ENCODE measurements at regions not wholly inside any gene's neighbourhood (a gene's known extent, or its start where the extent isn't known, plus 50 kb on each side); places are given as distances from the start of the nearest gene placed in this dataset.

DNA sequence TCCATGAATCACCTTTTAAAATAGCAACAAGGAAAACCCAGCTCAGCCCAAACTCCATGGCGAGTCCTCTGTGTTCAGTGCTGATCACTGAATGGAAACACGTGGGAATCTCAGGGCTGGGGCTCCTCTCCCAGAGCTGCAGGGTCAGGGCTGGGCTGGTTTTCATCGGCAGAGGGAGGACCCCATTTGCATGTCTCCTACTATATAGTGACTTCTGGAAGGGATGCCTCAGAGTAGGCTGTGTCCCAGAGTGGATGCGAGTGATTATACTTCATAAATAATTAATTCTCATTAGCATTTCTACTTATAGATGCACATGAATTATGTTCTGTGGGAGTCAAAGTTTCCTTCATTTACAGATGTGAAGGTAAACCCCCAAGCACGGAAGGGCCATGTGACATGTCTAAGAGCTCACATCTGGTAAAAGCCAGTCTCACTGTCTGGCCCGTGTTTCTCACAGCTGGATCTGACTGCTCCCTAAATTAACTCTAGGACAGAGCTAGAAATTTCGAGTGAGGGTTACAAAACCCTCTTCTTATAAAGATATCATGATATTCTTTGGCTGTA is 685.0 kb downstream of the TMEM121 start:
- Histone ChIP-seq H4K20me1 (ENCODE audit: insufficient read depth) (no peaks in the 10 kb centered on the region), H3K4me2 (ENCODE audit: unreplicated experiment) (no peak overlapping the region), H3K9me2 (ENCODE audit: insufficient read depth) (no peaks in the 10 kb centered on the region), H2AFZ (no peak overlapping the region), H3K27me3 (replicated peaks; ENCODE audit: insufficient read depth) (no peaks in the 10 kb centered on the region), H3K9ac (no peak overlapping the region), H3K4me1 (ENCODE audit: insufficient read depth) (no peaks in the 10 kb centered on the region), H3K79me2 (ENCODE audit: insufficient read depth) (no peaks in the 10 kb centered on the region), H3K4me3 (no peak overlapping the region), H3K9me3 (ENCODE audit: low read depth) (no peaks in the 10 kb centered on the region), H3K27ac (no peak overlapping the region), H3F3A (ENCODE audit: insufficient read depth) (no peaks in the 10 kb centered on the region), H3K36me3 (ENCODE audit: low read depth) (no peaks in the 10 kb centered on the region)
- in situ Hi-C loops (cut with MboI): no loop called here
- TF ChIP-seq EZH2 (IDR thresholded peaks at IDR 0.05; ENCODE audit: insufficient read depth, poor library complexity, severe bottlenecking) (no peak), EZH2phosphoT487 (IDR thresholded peaks at IDR 0.05; ENCODE audit: insufficient read depth, low read depth) (no peak)
- 14 to 22% methylated on average over 7 of the region's 7 CpGs for WGBS, 2 experiments (ENCODE audit: low coverage in 1 of 2, low lambda C conversion rate in 2 of 2, missing lambda C conversion rate in 2 of 2)
- DNase-seq: no peak

DNA sequence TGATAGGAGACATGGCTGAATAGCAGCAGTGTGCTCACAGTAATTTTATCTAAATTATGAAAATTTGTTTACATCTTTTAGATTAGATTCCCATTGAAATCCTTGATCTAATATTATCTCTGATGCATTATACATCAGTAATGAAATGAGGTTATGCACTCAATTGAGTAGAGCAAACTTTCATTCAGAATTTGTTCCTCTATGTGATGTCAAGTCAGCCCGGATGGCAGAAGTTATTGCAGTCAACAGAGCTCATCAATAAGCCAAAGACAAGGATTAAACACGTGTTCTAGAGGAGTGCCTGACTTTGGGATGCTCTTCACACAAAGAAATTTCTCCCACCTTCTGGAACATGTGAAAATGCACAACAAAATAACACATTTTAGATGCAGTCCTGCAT is 688.8 kb downstream of the TMEM121 start:
- no peaks in the 10 kb centered on the region for H3K36me3 ChIP-seq (ENCODE audit: low read depth)
- H4K20me1 ChIP-seq (ENCODE audit: insufficient read depth): no peaks in the 10 kb centered on the region
- no peak for DNase-seq
- no peaks in the 10 kb centered on the region for H3K27me3 ChIP-seq (replicated peaks; ENCODE audit: insufficient read depth)
- H3K9me2 ChIP-seq (ENCODE audit: insufficient read depth): no peaks in the 10 kb centered on the region
- H3F3A ChIP-seq (ENCODE audit: insufficient read depth): no peaks in the 10 kb centered on the region
- no peak overlapping the region for H3K4me3 ChIP-seq
- no peak for TF ChIP-seq EZH2 (IDR thresholded peaks at IDR 0.05; ENCODE audit: insufficient read depth, poor library complexity, severe bottlenecking)
- no peak for TF ChIP-seq EZH2phosphoT487 (IDR thresholded peaks at IDR 0.05; ENCODE audit: insufficient read depth, low read depth)
- no peaks in the 10 kb centered on the region for H3K9me3 ChIP-seq (ENCODE audit: low read depth)
- H2AFZ ChIP-seq: no peak overlapping the region
- in situ Hi-C loops (cut with MboI): no loop called here
- 2 to 4% methylated on average over 2 of the region's 2 CpGs for WGBS, 2 experiments (ENCODE audit: low coverage in 1 of 2, low lambda C conversion rate in 2 of 2, missing lambda C conversion rate in 2 of 2)
- no peak overlapping the region for H3K27ac ChIP-seq
- no peaks in the 10 kb centered on the region for H3K4me1 ChIP-seq (ENCODE audit: insufficient read depth)
- H3K79me2 ChIP-seq (ENCODE audit: insufficient read depth): no peaks in the 10 kb centered on the region
- no peak overlapping the region for H3K9ac ChIP-seq
- H3K4me2 ChIP-seq (ENCODE audit: unreplicated experiment): no peak overlapping the region

DNA sequence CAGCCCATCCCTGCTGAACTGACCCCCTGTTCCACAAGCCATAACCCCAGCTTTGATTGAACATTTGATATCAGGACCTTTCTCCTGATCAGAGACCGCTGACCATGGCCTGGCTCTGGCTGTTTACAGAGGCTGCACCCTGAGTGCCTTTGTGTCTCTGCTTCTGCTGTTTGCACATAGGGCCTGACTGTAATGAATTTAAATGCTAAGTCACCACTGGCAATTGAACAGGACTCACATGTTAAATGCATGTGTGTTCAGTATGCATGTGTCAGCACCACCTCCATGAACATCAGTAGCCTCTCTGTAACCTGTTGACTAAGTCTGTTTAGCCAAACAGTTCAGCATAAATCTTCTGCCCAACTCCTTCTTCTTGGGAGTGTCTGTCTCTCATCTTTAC is 690.3 kb downstream of the TMEM121 start:
- H4K20me1 ChIP-seq (ENCODE audit: insufficient read depth): no peaks in the 10 kb centered on the region
- no peak for DNase-seq
- no peak overlapping the region for H3K4me2 ChIP-seq (ENCODE audit: unreplicated experiment)
- TF ChIP-seq EZH2 (IDR thresholded peaks at IDR 0.05; ENCODE audit: insufficient read depth, poor library complexity, severe bottlenecking) (no peak), EZH2phosphoT487 (IDR thresholded peaks at IDR 0.05; ENCODE audit: insufficient read depth, low read depth) (no peak)
- in situ Hi-C loops (cut with MboI): no loop called here
- H3K9me3 ChIP-seq (ENCODE audit: low read depth): no peaks in the 10 kb centered on the region
- H3K4me3 ChIP-seq: no peak overlapping the region
- H3K4me1 ChIP-seq (ENCODE audit: insufficient read depth): no peaks in the 10 kb centered on the region
- no peaks in the 10 kb centered on the region for H3K36me3 ChIP-seq (ENCODE audit: low read depth)
- H3K9ac ChIP-seq: no peak overlapping the region
- no peak overlapping the region for H2AFZ ChIP-seq
- H3K27me3 ChIP-seq (replicated peaks; ENCODE audit: insufficient read depth): no peaks in the 10 kb centered on the region
- H3K79me2 ChIP-seq (ENCODE audit: insufficient read depth): no peaks in the 10 kb centered on the region
- WGBS, 2 experiments (ENCODE audit: low coverage in 1 of 2, low lambda C conversion rate in 2 of 2, missing lambda C conversion rate in 2 of 2): 14 to 20% methylated on average over 1 of the region's 1 CpG
- no peak overlapping the region for H3K27ac ChIP-seq
- no peaks in the 10 kb centered on the region for H3K9me2 ChIP-seq (ENCODE audit: insufficient read depth)
- no peaks in the 10 kb centered on the region for H3F3A ChIP-seq (ENCODE audit: insufficient read depth)

DNA sequence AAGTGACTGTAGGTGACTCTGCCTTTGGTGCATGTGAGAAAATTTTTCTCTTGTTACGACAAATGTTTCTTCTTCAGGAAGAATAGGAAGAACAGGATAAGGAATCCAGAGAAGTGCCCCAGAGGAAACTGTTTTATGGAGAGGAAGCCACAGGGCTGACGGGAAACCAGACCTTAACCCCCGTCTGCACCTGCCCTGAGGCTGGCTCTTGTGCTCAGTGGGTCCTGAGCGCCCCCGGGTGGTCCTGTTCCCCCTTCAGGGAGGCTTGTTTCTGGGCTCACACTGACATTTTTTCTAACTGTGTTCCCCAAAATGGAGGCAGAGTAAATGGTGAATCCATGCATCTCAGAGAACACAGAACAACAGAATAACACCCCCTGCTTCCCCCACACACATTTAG is 691.8 kb downstream of the TMEM121 start:
- DNase-seq: no peak
- Histone ChIP-seq H3K9me2 (ENCODE audit: insufficient read depth) (no peaks in the 10 kb centered on the region), H3K4me3 (no peak overlapping the region), H3K4me1 (ENCODE audit: insufficient read depth) (no peaks in the 10 kb centered on the region), H3K79me2 (ENCODE audit: insufficient read depth) (no peaks in the 10 kb centered on the region), H3K4me2 (ENCODE audit: unreplicated experiment) (no peak overlapping the region), H2AFZ (no peak overlapping the region), H3F3A (ENCODE audit: insufficient read depth) (no peaks in the 10 kb centered on the region), H4K20me1 (ENCODE audit: insufficient read depth) (no peaks in the 10 kb centered on the region), H3K36me3 (ENCODE audit: low read depth) (no peaks in the 10 kb centered on the region), H3K27me3 (replicated peaks; ENCODE audit: insufficient read depth) (no peaks in the 10 kb centered on the region), H3K9me3 (ENCODE audit: low read depth) (no peaks in the 10 kb centered on the region), H3K27ac (no peak overlapping the region), H3K9ac (no peak overlapping the region)
- in situ Hi-C loops (cut with MboI): no loop called here
- 11 to 13% methylated on average over 5 of the region's 5 CpGs for WGBS, 2 experiments (ENCODE audit: low coverage in 1 of 2, low lambda C conversion rate in 2 of 2, missing lambda C conversion rate in 2 of 2)
- no peak for TF ChIP-seq EZH2 (IDR thresholded peaks at IDR 0.05; ENCODE audit: insufficient read depth, poor library complexity, severe bottlenecking)
- TF ChIP-seq EZH2phosphoT487 (IDR thresholded peaks at IDR 0.05; ENCODE audit: insufficient read depth, low read depth): no peak

DNA sequence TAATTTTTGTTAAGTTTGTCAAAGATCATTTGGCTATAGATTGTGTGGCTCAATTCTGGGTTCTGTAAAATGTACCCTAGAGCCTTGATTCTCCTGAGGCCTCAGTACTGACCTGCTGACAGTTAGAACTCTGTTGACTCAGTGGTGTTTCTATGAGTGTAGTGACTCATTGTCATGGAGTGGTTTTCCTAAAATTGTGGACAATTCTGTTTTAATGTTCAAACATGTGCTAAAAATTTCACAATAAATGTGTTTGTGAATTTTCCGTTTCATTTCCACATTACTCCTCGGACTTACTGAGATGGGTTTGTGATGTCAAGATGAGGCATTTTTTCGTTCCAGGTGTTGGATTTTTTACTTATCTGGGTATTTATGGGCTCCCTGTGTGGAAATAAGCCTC is 695.9 kb downstream of the TMEM121 start:
- Histone ChIP-seq H3K36me3 (ENCODE audit: low read depth) (no peaks in the 10 kb centered on the region), H3K9me2 (ENCODE audit: insufficient read depth) (no peaks in the 10 kb centered on the region), H3K4me1 (ENCODE audit: insufficient read depth) (no peaks in the 10 kb centered on the region), H3F3A (ENCODE audit: insufficient read depth) (no peaks in the 10 kb centered on the region), H3K79me2 (ENCODE audit: insufficient read depth) (no peaks in the 10 kb centered on the region), H3K9ac (no peak overlapping the region), H3K4me3 (no peak overlapping the region), H2AFZ (no peak overlapping the region), H4K20me1 (ENCODE audit: insufficient read depth) (no peaks in the 10 kb centered on the region), H3K4me2 (ENCODE audit: unreplicated experiment) (no peak overlapping the region), H3K27me3 (replicated peaks; ENCODE audit: insufficient read depth) (no peaks in the 10 kb centered on the region), H3K27ac (no peak overlapping the region), H3K9me3 (ENCODE audit: low read depth) (no peaks in the 10 kb centered on the region)
- in situ Hi-C loops (cut with MboI): no loop called here
- WGBS, 2 experiments (ENCODE audit: low coverage in 1 of 2, low lambda C conversion rate in 2 of 2, missing lambda C conversion rate in 2 of 2): 23 to 24% methylated on average over 3 of the region's 3 CpGs
- no peak for DNase-seq
- TF ChIP-seq EZH2phosphoT487 (IDR thresholded peaks at IDR 0.05; ENCODE audit: insufficient read depth, low read depth): no peak
- no peak for TF ChIP-seq EZH2 (IDR thresholded peaks at IDR 0.05; ENCODE audit: insufficient read depth, poor library complexity, severe bottlenecking)
